Neural cell (in vitro differentiated cells): ENCODE measurements at regions not wholly inside any gene's neighbourhood (a gene's known extent, or its start where the extent isn't known, plus 50 kb on each side); places are given as distances from the start of the nearest gene placed in this dataset.

Source experiments
- H2AFZ ChIP-seq: fragments of 200-600, 300-800 bp; sonication (generic), shearing (Covaris generic); 2 replicates; pipeline ENCODE4 v1.6.0; 2014; ENCODE audit warnings: low read depth, mild to moderate bottlenecking, antibody characterized with exemption, low read length, moderate library complexity
- H3F3A ChIP-seq: fragments of 200-600 bp; shearing (Covaris generic); 2 replicates; pipeline ENCODE4 v1.6.1; 2016; ENCODE audit warnings: mild to moderate bottlenecking, moderate library complexity, mixed read lengths, antibody characterized with exemption, low read length; ENCODE audit not compliant: insufficient read depth, poor library complexity, severe bottlenecking
- H3K27ac ChIP-seq: fragments of 200-600, 300-800 bp; sonication (generic), shearing (Covaris generic); 2 replicates; pipeline ENCODE4 v1.5.1; 2014; ENCODE audit warnings: mild to moderate bottlenecking, low read length, moderate library complexity
- H3K27me3 ChIP-seq: fragments of 300-800, 200-600 bp; sonication (generic), shearing (Covaris generic); 2 replicates; pipeline ENCODE4 v1.6.0; 2014; ENCODE audit warnings: mild to moderate bottlenecking, low read depth, low read length, moderate library complexity; ENCODE audit not compliant: insufficient read depth
- H3K36me3 ChIP-seq: fragments of 300-800, 200-600 bp; sonication (generic), shearing (Covaris generic); 2 replicates; pipeline ENCODE4 v1.5.1; 2014; ENCODE audit warnings: mild to moderate bottlenecking, antibody characterized with exemption, low read length, moderate library complexity; ENCODE audit not compliant: insufficient read depth
- H3K4me2 ChIP-seq: fragments of 300-800, 200-600 bp; sonication (generic), shearing (Covaris generic); 2 replicates; pipeline ENCODE4 v1.6.0; 2014; ENCODE audit warnings: mild to moderate bottlenecking, low read length
- H3K4me3 ChIP-seq: fragments of 300-800, 200-600 bp; sonication (generic), shearing (Covaris generic); 2 replicates; pipeline ENCODE4 v1.5.1; 2014; ENCODE audit warnings: mild to moderate bottlenecking, low read length, moderate library complexity
- H3K79me2 ChIP-seq: fragments of 200-600 bp; shearing (Covaris generic); replicated peaks from 2 replicates; pipeline ENCODE4 v1.6.0; 2014; ENCODE audit warnings: mild to moderate bottlenecking, low read length, moderate library complexity; ENCODE audit not compliant: insufficient read depth
- H3K9ac ChIP-seq: fragments of 300-800, 200-600 bp; sonication (generic), shearing (Covaris generic); 2 replicates; pipeline ENCODE4 v1.6.1; 2016; ENCODE audit warnings: mild to moderate bottlenecking, low read length, mixed read lengths
- H3K9me2 ChIP-seq: fragments of 200-600 bp; shearing (Covaris generic); 2 replicates; pipeline ENCODE4 v1.6.1; 2016; ENCODE audit warnings: mild to moderate bottlenecking, low read length, mixed read lengths; ENCODE audit not compliant: insufficient read depth
- H3K9me3 ChIP-seq: fragments of 200-600, 300-800 bp; sonication (generic), shearing (Covaris generic); 2 replicates; pipeline ENCODE4 v1.6.1; 2016; ENCODE audit warnings: mild to moderate bottlenecking, mixed run types, low read length, moderate library complexity, mixed read lengths
- H4K20me1 ChIP-seq: fragments of 200-600 bp; shearing (Covaris generic); 2 replicates; pipeline ENCODE4 v1.6.1; 2016; ENCODE audit warnings: mild to moderate bottlenecking, mixed run types; ENCODE audit not compliant: insufficient read depth
- EP300 ChIP-seq: fragments of 450-650 bp; conservative IDR thresholded peaks from 2 replicates; pipeline ENCODE4 v1.6.1; 2014; ENCODE audit warnings: antibody characterized with exemption, mild to moderate bottlenecking, moderate library complexity; ENCODE audit not compliant: poor library complexity, severe bottlenecking
- EZH2 ChIP-seq: fragments of 200-600, 300-800 bp; shearing (Covaris generic), sonication (generic); IDR thresholded peaks from 2 replicates; pipeline ENCODE4 v1.6.1; 2014; ENCODE audit warnings: antibody characterized with exemption, low read length, borderline replicate concordance, mild to moderate bottlenecking; ENCODE audit not compliant: insufficient read depth, poor library complexity, severe bottlenecking
- MXI1 ChIP-seq: fragments of 450-650 bp; conservative IDR thresholded peaks from 2 replicates; pipeline ENCODE4 v1.6.1; 2014; ENCODE audit warnings: antibody characterized with exemption, mild to moderate bottlenecking; ENCODE audit not compliant: poor library complexity, severe bottlenecking
- POLR2AphosphoS5 ChIP-seq: IDR thresholded peaks from 2 replicates; pipeline ENCODE4 v1.6.1; 2012
- RAD21 ChIP-seq: fragments of 450-650 bp; conservative IDR thresholded peaks from 2 replicates; pipeline ENCODE4 v1.6.1; 2014; ENCODE audit warnings: antibody characterized with exemption, mild to moderate bottlenecking, moderate library complexity
- SMC3 ChIP-seq: fragments of 450-650 bp; conservative IDR thresholded peaks from 2 replicates; pipeline ENCODE4 v1.6.1; 2014; ENCODE audit warnings: antibody characterized with exemption, mild to moderate bottlenecking, moderate library complexity; ENCODE audit not compliant: poor library complexity
- TAF1 ChIP-seq: IDR thresholded peaks from 2 replicates; pipeline ENCODE4 v1.6.1; 2012; ENCODE audit warnings: low read depth
- TF ChIP-seq, protein P1 (sequence below): fragments of 450-650 bp; IDR thresholded peaks from 2 replicates; pipeline ENCODE4 v1.5.1; 2014; ENCODE audit warnings: antibody characterized with exemption, mild to moderate bottlenecking, moderate library complexity; ENCODE audit not compliant: poor library complexity, severe bottlenecking
- TF ChIP-seq, protein P2 (sequence below): IDR thresholded peaks from 2 replicates; pipeline ENCODE4 v1.6.1; 2012; ENCODE audit warnings: borderline replicate concordance

DNA sequence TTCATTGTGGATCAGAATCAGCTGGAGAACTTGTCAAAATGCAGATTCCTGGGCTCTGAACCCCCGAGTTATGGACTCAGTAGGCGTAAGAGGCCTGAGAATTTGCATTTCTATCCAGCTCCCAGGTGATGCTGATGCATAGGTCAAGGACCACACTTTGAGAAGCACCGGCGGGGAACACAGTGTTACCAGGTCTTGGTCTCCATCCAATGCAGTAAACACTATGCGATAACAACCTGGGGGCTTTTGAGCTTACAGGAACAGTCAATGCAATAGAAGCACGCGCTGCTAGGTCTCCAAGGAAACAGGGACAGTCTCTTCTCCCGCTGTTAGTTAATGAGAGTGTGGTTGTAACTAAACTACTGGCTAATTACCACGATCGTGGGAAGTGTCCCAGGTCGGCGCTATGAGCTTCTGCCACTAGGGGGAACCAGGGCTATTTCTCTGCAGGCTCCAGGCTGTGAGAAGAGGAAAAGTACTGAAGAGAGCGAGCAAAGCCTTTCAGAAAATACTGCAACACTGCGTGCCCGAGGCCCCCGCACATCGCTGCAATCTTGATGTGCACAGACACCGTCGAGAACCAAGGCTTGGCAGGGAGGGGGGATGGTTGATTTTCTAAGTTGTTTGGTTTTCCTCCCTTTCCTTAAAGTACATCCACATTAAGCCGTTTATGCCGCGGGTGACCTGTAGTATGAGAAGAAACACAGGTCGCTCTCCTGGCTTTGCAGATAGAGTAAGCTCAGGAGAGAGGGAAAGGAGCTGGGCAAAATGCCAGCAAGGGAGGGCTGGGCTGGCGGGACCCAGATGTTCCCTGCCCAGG is 52.0 kb upstream of the KCNA1 start:
- no peaks in the 10 kb centered on the region for H3F3A ChIP-seq
- no peak overlapping the region for H3K27ac ChIP-seq
- H3K27me3 ChIP-seq, result no peaks in the 10 kb centered on the region
- no peaks in the 10 kb centered on the region for H3K9me3 ChIP-seq
- no peaks in the 10 kb centered on the region for H3K36me3 ChIP-seq
- H4K20me1 ChIP-seq, result no peaks in the 10 kb centered on the region
- no peak for TF ChIP-seq POLR2AphosphoS5
- TF ChIP-seq, protein P1, sequence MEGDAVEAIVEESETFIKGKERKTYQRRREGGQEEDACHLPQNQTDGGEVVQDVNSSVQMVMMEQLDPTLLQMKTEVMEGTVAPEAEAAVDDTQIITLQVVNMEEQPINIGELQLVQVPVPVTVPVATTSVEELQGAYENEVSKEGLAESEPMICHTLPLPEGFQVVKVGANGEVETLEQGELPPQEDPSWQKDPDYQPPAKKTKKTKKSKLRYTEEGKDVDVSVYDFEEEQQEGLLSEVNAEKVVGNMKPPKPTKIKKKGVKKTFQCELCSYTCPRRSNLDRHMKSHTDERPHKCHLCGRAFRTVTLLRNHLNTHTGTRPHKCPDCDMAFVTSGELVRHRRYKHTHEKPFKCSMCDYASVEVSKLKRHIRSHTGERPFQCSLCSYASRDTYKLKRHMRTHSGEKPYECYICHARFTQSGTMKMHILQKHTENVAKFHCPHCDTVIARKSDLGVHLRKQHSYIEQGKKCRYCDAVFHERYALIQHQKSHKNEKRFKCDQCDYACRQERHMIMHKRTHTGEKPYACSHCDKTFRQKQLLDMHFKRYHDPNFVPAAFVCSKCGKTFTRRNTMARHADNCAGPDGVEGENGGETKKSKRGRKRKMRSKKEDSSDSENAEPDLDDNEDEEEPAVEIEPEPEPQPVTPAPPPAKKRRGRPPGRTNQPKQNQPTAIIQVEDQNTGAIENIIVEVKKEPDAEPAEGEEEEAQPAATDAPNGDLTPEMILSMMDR, result peak; percentile 94
- no peak for TF ChIP-seq EZH2
- TF ChIP-seq EP300, result no peak
- no peak for TF ChIP-seq TAF1
- TF ChIP-seq RAD21, result peak; percentile 86
- peak; percentile 4 for TF ChIP-seq MXI1
- TF ChIP-seq, protein P2, sequence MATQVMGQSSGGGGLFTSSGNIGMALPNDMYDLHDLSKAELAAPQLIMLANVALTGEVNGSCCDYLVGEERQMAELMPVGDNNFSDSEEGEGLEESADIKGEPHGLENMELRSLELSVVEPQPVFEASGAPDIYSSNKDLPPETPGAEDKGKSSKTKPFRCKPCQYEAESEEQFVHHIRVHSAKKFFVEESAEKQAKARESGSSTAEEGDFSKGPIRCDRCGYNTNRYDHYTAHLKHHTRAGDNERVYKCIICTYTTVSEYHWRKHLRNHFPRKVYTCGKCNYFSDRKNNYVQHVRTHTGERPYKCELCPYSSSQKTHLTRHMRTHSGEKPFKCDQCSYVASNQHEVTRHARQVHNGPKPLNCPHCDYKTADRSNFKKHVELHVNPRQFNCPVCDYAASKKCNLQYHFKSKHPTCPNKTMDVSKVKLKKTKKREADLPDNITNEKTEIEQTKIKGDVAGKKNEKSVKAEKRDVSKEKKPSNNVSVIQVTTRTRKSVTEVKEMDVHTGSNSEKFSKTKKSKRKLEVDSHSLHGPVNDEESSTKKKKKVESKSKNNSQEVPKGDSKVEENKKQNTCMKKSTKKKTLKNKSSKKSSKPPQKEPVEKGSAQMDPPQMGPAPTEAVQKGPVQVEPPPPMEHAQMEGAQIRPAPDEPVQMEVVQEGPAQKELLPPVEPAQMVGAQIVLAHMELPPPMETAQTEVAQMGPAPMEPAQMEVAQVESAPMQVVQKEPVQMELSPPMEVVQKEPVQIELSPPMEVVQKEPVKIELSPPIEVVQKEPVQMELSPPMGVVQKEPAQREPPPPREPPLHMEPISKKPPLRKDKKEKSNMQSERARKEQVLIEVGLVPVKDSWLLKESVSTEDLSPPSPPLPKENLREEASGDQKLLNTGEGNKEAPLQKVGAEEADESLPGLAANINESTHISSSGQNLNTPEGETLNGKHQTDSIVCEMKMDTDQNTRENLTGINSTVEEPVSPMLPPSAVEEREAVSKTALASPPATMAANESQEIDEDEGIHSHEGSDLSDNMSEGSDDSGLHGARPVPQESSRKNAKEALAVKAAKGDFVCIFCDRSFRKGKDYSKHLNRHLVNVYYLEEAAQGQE, result no peak
- peak; percentile 94 for TF ChIP-seq SMC3
- H3K9ac ChIP-seq, result peak overlapping the region; percentile 47
- peak overlapping the region; percentile 47 for H3K4me2 ChIP-seq
- H2AFZ ChIP-seq, result no peak overlapping the region
- H3K4me3 ChIP-seq, result peak overlapping the region; percentile 50
- H3K9me2 ChIP-seq, result no peaks in the 10 kb centered on the region
- no peaks in the 10 kb centered on the region for H3K79me2 ChIP-seq

- Histone ChIP-seq H4K20me1 (no peaks in the 10 kb centered on the region), H3K9me3 (no peaks in the 10 kb centered on the region), H3K9me2 (no peaks in the 10 kb centered on the region), H3F3A (no peaks in the 10 kb centered on the region), H3K27me3 (no peaks in the 10 kb centered on the region), H3K36me3 (no peaks in the 10 kb centered on the region), H3K4me3 (peak overlapping the region; percentile 50), H3K79me2 (no peaks in the 10 kb centered on the region), H3K27ac (no peak overlapping the region), H3K4me2 (peak overlapping the region; percentile 47), H2AFZ (no peak overlapping the region), H3K9ac (peak overlapping the region; percentile 47)
- TF ChIP-seq EZH2 (no peak), POLR2AphosphoS5 (no peak), RAD21 (no peak), TAF1 (no peak)
These were observed 51.3 kb upstream of the KCNA1 start for GRCh38 chr12:4858386-4858785.
